SKM-1 treated with dmso at 0.1 percent for 144 hours (cell line): ENCODE measurements at regions not wholly inside any gene's neighbourhood (a gene's known extent, or its start where the extent isn't known, plus 50 kb on each side); places are given as distances from the start of the nearest gene placed in this dataset.

ENCODE experiments used
- DNase-seq: peaks from one replicate; lab custom pipeline; 2025; ENCODE audit not compliant: unreplicated experiment; lab: John Stamatoyannopoulos, UW

DNA sequence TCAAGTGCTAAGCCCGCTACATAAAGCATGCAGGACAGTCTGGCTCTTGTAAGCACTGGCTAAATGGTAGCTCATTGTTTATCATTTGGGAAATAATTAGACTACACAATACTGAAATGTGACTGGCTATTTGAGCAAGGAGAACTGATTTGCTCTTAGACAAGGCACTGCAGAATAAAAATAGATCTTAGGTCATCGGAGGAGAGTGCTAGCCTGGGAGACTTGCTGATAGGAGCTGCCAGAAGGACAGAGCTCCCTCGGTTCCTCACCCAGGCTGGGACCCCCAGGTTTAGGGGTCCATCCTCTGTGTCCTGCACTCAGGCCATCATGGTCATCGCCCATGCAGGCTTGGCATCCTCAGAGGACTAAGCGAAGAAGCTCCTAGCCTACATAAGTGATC, 184.4 kb upstream of the NCAM1 start:
- DNase-seq: no peak

DNA sequence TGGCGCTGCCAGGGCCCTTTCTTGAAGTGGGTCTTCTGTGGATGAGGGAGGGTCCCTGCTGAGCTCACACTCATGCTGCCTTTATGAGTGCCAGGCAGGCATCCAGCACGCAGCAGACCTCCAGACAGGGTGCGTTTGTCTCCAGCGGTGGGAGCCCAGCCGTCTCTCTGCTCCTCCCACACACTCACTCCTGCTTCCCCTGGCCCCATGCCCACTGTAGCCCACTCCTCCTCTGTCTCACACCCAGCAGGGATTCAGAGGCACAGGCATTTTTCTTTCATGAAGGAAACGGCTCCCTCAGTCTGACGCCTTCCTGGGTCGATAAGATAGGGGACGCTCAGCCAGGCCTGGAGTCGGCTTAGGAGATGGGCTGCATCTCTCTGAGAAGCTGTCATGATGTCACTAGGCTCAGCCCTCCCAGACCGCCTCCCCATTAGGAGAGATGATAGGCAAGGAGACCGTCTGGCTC, 183.9 kb upstream of the NCAM1 start:
- no peak for DNase-seq

DNA sequence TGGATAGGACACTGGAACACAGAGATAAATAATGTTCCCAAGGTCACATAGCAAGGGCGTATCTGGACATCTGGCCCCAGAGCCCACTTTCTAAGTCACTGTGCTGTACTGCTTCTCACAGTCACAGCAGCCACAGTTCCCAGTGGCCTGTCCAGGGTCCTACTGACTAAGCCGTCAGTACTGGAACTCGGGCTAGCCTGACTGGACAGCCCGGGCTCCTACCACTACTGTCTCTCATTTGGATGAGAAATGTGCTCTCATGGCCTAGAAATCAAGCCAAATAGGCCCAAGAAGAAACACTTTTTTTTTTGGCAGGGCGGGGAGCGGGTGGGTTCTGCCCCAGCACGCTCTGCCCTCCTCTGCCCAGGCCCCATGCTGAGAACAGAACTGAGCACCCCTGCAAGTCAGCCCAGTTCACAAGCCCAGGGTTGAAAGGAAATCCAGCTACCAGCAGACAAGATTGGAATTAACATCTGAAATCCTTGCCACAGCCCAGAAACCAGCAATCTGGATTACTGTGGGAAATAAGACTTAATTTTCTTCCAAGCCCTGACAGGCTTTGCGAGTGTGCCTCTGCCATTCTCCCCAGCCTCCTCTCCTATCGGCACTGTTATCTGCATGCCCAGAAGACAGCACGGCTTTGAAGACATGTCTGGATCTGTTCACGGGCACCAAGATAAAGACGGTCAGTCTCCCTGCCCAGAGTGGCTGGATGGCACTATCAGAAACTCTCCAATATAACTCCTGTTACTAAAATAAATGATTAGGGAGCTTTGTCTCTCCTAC, 182.9 kb upstream of the NCAM1 start:
- DNase-seq: no peak

DNA sequence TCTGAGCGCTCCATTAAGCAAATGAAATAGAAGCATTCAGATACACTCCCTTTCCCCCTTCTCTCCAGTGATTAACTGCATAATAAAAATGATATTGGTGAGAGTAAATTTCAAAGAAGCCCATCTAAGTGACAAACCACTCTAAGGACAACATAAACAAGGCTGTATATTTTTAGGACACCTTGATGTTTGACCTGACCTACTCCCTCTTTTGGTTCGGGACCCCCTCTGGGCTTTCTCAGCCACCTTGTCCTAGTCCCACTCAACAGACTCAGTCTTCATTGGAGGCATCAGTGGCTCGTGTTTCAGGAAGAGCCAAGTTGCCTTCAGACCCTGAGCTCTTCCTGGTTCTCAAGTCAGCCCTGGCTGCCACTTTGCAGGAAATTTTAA, 182.3 kb upstream of the NCAM1 start:
- DNase-seq: no peak

DNA sequence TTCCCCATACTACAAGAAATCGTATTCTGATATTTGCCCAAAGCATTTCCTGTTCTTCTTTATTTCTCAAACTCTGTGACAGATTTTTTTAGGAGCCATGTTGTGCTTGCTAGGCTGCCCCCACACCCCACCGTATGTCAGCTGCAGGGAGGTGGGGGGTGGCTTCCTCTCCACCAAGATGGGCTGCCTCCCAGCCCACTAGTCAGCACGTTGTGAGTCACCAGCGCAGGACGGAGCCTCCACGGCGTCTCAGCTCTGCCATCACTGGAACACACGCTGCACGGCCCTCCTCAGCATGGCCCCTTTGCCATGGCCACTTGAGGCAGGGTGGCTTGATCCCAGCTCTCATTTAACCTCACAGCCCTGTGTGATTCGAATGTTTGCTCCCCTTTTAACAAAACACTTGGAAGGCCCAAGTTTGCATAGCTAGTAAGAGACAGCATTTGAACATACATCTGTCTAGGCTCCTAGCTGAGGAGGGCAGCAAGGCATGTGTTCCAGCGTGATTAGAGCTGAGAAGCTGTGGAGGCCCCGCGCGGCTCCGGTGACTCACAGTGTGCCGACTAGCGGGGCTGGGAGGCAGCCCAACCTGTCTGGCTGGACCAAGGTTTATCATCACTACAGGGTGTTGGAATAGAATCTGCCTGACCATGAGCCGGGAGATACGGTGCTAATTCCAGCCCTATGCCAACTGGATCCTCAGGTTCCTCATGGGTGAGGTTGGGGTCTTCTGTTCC, 180.7 kb upstream of the NCAM1 start:
- no peak for DNase-seq

DNA sequence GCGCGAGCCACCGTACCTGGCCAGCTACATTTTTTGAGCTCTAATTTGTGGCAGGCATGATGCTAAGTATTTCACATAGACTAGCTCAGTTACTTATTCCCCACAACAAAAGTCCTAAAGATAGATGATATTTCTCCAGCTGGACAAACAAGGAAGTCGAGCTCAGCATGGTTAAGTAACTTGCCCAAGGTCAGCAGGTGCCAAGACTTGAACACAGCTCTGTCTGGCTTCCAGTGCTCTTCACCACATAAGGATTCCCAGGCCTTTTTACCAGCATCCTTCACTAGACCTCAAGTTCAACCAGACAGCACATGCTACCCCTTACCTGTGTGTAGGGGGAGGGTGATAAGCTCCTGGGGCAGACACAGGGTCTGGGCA, 177.3 kb upstream of the NCAM1 start:
- DNase-seq: no peak

DNA sequence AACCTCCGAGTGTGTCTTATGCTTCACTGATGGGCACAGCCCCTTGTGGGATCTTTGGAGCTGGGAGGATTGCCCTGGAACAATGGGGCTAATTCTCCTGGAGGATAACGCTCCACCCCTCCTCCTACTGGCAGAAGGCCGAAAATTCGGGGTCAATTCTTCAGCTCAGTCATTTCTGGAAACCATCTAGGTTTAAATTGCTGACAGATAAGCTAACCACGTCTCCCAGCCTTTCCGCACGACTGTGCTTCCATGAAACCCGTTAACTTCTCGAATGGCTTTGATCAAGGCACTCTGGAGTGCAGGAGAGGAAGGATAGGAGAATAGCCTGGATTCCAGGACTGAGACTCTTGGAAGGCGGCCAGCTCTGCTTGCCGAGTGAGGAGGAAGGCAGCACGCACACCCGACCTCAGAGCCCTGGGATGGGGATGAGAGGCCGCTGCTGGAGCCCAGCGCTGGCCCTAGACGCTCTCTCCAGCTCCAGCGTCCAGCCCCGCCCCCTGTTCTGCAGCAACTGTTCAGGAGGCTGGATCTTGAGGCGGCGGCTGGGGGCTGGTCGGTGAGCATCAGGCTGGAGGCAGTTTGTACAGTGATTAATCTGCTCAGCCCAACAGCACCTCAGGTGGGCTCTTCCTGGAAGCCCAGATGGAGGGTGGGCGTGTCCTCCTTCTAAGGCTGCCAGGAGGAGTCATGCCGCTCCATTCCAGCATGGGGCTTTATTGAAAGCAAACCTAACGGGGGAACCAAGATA, 176.7 kb upstream of the NCAM1 start:
- DNase-seq: no peak

DNA sequence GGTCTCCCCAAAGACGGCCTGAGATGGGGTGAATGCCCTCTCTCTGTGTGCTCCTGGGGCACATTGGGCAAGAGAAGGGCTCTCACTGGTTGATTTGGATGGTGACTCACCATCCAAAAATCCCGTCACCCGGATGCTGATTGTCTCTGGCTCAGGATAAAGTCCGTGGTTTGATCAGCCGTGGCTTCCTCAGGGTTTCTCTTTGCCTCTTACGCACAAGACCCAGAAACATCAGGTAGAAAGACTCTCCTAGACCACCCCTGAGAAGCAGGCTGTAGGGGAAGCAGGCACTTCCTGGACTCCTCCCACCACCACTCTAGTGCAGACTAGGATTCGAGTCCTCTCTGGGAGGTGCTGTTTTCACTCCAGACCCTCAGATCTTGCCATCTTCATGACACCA, 176.1 kb upstream of the NCAM1 start:
- no peak for DNase-seq

DNA sequence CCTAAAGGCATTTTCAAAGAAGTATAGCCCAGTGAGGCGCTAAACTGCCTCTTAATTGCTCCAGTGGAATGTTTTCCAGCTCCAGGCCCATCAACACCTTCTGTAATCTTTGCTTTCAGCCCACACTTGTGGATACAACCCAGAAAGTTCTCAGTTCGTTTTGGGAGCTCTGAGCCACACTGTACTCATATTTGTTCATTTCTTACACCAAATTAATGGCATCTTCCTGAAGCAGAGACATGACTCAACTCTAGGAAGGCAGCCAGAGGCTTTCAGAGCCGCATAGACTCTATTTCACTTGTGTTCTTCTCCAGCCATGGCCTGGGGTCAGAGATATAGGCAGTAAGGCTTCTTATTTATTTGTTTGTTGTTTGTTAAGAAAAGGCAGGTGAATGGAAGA, 175.5 kb upstream of the NCAM1 start:
- DNase-seq: no peak

DNA sequence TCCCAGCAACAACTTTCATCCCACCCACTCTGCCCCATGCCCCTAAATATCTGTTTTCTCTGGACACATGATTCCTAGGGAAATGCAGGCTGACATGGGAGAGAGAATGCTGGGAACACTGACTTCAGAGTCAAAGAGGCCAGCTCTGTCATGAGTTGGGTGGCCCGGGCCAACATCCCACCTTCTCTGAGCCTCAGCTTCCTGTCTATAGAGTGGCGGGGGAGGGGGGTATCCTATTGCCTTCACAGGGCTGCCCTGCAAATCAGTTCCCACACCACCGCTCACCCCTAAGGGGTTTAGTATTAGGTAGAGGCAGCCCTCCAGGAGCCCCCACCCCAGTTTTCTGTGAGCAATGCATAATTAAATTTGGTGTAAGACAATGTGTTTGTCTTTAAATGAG, 175.0 kb upstream of the NCAM1 start:
- no peak for DNase-seq

DNA sequence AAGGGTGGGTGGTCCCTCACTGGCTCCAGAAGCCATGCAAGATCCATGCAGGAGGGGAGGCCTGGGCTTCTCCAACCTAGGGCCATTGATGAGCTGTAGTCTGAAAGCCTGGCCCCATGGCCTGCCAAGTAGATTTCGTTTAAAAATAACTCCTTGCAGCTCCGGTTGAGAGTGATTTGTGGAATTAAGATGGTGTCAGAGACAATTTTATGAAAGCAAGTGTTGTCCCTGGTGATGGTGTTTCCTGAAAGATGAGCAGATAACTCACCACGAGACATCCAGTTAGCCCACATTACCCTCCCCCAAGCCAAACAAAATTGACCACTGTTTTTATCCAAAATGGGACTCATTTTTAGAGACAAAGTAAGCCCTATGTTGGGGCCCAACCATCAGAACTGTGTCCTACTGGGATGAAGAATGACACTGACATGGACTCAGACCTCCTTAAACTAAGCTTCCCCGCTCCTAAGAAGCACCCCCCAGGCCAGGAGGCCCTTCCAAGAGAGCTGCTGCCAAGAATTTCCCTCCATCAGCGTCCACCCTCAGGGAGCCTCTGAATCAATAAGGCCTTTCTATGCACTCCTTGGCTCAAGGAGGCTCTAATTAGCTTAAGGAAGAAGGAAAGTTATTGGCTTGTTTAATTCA, 174.2 kb upstream of the NCAM1 start:
- DNase-seq: no peak

DNA sequence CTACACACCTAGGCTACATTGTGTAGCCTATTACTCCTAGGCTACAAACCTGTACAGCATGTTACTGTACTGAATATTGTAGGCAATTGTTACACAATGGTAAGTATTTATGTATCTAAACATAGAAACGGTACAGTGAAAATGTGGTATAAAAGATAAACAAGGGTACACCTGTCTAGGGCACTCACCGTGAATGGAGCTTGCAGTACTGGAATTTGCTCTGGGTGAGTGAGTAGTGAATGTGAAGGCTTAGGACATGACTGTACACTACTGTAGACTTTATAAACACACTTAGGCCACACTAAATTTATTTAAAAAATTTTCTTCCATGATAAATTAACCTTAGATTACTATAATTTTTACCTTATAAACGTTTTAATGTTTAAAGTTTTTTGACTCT, 171.7 kb upstream of the NCAM1 start:
- DNase-seq: no peak

DNA sequence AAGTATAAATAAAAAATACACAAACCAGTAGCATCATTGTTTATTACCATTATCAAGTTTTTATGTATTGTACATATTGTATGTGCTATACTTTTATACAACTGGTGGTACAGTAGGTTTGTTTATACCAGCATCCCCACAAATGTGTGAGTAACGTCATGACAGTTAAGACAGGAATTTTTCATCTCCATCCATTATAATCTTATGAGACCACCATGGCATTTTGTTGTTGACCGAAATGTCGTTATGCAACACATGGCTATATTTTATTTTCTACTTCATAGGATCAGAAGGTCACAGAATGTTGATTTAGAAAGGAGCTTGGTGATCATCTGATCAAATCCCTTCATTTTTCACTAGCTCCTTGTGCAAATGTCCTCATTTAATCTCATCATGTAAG, 170.9 kb upstream of the NCAM1 start:
- DNase-seq: no peak

DNA sequence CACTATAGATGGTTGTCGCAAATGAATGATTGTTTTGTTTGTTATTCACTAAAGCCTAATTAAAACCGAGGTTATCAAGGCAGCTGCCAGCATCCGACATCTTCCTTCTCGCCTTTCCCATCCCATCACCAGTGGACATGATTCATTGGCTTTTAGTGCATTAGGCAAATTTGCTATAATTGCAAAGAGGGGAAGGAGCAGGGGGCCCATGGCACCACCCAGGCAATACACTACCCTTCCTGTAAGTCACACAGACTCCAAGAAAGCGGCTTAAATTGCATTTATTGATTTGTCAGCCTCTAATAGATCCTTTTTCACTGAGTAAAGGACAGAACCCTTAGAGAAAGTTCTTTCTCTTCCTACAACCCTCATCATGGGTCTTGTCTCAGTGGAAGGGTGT, 169.2 kb upstream of the NCAM1 start:
- DNase-seq: no peak

DNA sequence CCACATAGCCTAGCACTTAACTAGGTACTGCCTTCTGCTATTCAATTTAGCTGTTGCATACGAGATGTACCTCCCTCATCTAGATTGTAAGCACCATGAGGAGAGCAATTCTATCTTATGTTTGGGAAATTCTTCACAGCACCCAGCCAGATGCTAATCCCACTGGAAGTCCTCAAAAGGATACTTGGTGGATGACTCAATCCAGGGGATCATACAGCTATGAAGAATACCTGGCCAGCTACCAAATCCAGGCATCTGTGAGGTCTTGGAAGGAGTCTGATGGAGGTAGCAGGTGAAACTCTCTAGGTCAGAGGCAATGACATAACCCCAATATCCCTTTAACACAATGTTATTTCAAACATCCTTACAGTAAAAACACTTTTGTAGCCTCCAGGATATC, 167.8 kb upstream of the NCAM1 start:
- no peak for DNase-seq

DNA sequence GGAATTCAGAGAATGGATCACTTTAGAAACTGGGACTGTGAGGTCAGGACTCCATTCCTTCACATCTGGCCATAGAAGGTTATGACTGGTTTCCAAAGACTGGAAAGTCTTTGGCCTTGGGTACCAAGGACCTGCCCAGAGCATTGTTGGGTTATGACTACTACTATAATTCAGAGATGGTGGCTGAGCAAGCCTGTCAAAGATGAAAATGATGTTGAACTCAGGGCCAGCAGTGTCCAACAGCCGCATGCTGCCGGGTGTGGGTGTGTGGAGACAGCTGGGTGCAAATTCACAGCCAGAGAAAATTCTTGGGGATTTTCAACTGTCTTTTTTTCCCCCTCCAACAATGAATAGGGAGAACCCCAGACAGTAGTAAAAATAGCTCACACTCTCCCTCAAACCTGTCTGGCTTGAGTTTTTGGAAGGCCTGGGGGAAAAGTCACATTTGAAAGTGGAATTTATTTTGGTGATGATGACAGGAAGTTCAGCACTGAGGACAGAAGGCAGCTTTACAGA, 166.8 kb upstream of the NCAM1 start:
- DNase-seq: no peak

DNA sequence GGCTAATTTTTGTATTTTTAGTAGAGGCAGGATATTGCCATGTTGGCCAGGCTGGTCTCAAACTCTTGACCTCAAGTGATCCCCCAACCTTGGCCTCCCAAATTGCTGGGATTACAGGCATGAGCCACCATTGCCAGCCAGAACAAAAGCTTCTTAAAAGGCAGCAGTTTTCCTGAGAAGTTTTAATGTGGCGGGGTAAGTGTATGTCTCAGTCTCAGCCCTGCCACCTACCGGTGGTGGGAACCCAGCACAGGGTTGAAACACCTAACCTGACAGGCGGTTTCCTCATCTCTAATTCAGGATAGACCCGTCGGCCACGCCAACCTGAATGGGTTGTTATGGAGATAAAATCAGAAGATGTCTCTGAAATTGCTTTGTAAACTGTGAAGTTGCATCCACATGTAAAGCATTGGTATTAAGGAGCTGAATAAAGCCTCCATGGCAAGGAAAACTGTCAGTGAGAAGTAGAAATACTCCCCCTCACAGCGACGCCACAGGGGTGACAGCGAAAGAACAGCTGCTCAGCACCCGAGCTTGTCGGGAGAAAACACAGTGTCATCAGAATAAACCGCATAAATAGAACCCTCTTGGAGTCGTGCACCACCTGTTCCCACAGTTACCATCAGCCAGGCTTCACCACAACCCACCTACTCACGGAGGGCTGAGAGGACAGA, 165.9 kb upstream of the NCAM1 start:
- peak; percentile 29 for DNase-seq

DNA sequence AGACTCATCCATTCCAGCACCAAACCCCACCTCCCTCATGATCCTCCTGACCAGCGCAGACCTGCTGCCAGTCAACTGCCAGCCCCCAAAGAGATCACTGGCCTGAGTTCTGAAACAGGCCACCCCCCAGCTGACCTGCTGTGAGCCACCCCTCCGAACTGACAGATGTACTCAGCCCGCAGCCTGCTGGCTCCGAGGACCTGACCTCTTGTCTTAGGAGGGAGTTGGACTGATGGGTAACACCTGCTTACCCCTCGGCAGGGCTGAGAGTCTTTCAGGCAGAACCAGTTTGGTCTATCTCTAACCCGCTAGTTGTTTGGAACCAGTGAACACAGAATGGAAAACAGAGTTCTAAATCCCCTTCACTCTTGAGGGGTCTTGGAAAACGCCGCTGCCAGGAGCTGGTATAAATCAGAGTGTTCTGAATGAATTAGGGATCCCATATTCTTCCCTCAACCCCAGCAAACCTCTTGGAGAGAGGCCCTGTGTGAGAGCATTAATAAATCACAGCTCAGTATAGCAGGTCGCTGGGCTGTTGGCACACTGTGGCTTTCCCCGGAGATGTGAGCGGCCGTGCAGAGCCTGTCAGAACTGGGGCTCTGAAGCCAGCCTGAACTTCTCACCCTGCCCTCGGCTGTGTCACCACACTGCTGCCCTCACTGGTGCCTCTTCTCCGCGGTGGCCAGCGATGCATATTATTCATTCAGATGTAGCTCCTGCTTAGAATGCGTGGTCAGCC, 165.1 kb upstream of the NCAM1 start:
- DNase-seq: no peak

DNA sequence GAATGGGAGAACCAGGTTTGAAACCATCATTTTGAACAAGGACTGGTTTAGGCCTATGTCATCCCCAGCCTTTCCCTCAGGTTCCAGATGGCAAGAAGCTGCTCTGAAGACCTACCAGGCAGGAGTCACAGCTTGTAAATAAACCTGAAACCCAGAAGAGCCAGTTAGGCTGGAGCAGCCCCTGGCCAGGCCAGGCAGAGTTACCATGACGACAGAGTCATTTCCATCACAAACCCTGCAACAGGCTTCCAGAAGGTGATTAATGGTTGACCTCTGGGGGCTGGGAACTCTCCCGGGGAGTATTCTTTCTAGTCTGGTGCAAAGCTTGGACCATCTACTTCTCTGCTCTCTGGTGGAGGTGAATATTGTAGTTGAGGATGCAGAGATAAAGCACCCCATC, 164.1 kb upstream of the NCAM1 start:
- no peak for DNase-seq
